ENCODE measurements at regions not wholly inside any gene's neighbourhood (a gene's known extent, or its start where the extent isn't known, plus 50 kb on each side); places are given as distances from the start of the nearest gene placed in this dataset.

GRCh38 chr5:24750355-24750754 lies 105.6 kb upstream of the CDH10 start:
- no peak for TF ChIP-seq FOXM1 (IDR thresholded peaks at IDR 0.05; ENCODE audit: low read depth)
- no peak for TF ChIP-seq CTCF (IDR thresholded peaks at IDR 0.05)
- TF ChIP-seq POLR2AphosphoS5 (IDR thresholded peaks at IDR 0.05; ENCODE audit: low read depth, low read length), result no peak

All from SK-N-SH (cell line).